ENCODE measurements at regions not wholly inside any gene's neighbourhood (a gene's known extent, or its start where the extent isn't known, plus 50 kb on each side); places are given as distances from the start of the nearest gene placed in this dataset.

DNA sequence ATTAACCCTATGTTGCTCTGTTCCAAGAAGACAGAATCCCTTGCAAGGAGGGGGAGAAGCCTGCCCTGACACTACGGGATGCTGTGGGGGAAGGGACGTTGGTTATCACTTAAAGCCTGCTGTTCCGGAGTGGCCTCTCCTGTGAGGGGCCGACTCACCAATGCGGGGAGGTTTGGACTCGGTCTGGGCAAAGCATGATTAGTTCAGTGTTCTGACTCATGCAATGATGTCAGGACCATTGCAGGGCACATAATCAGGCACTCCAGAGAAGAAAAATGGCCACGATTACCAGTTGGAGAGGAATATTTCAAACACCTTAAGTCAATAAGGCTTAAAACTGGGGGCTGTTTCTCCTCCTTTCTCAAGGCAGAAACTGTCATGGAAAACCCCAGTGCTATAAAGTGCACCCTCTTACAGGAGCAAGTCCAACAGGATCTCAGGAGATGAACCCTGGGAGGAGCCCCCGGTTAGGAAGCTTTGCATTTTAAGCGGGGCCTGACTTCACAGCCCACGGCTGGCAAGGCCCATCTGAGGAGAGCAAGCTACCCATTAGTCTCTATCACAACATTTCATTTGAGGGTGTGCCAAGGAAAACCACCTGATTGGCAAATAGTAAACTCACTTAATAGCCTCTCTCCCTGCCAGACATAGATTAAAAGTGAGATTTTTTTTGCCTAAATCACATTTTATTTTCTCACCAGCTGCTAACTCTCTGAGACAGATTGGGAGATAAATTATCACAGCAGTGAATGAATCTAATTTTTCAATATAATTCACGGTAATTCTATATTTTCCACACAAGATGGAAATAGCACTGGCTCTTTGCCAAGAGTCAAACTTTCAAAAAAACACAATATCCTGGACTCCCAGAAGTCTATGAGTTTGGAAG is 202.5 kb downstream of the C1orf94 start:
- Histone ChIP-seq H3K4me1 (no peaks in the 10 kb centered on the region), H3K36me3 (no peaks in the 10 kb centered on the region), H3K9me3 (no peaks in the 10 kb centered on the region), H3K27me3 (no peaks in the 10 kb centered on the region), H3K4me2 (no peak overlapping the region), H3K4me3 (no peak overlapping the region), H4K20me1 (no peaks in the 10 kb centered on the region), H3K9ac (no peak overlapping the region), H3K27ac (no peak overlapping the region)
- no peak for TF ChIP-seq Cebpa-rat (IDR thresholded peaks at IDR 0.05)

GRCh38 chr1:34379911-34380310 is 203.2 kb downstream of the C1orf94 start:
- Histone ChIP-seq H3K4me1 (peaks cover 5% of the 10 kb centered on the region; the same call in 1 of the 2 replicates), H4K20me1 (no peaks in the 10 kb centered on the region), H3K27me3 (no peaks in the 10 kb centered on the region), H3K9me3 (no peaks in the 10 kb centered on the region), H3K36me3 (no peaks in the 10 kb centered on the region), H3K27ac (no peak overlapping the region), H3K4me3 (no peak overlapping the region), H3K9ac (no peak overlapping the region), H3K4me2 (no peak overlapping the region)
- TF ChIP-seq Cebpa-rat (IDR thresholded peaks at IDR 0.05) = no peak

- no peak for TF ChIP-seq Cebpa-rat (IDR thresholded peaks at IDR 0.05)
- Histone ChIP-seq H3K9me3 (no peaks in the 10 kb centered on the region), H3K27ac (no peak overlapping the region), H3K4me1 (peaks cover 5% of the 10 kb centered on the region; the same call in 1 of the 2 replicates), H3K9ac (no peak overlapping the region), H4K20me1 (no peaks in the 10 kb centered on the region), H3K4me2 (no peak overlapping the region), H3K36me3 (no peaks in the 10 kb centered on the region), H3K4me3 (no peak overlapping the region), H3K27me3 (no peaks in the 10 kb centered on the region)
These were observed 203.9 kb downstream of the C1orf94 start for GRCh38 chr1:34380526-34381124.

- Histone ChIP-seq H3K27ac (no peak overlapping the region), H3K9me3 (peaks cover 9% of the 10 kb centered on the region; the same call in 1 of the 2 replicates), H4K20me1 (no peaks in the 10 kb centered on the region), H3K4me1 (no peaks in the 10 kb centered on the region), H3K4me3 (no peak overlapping the region), H3K4me2 (no peak overlapping the region), H3K27me3 (no peaks in the 10 kb centered on the region), H3K36me3 (no peaks in the 10 kb centered on the region), H3K9ac (no peak overlapping the region)
- TF ChIP-seq Cebpa-rat (IDR thresholded peaks at IDR 0.05) = no peak
These were observed 213.3 kb downstream of the C1orf94 start for GRCh38 chr1:34389974-34390373.

DNA sequence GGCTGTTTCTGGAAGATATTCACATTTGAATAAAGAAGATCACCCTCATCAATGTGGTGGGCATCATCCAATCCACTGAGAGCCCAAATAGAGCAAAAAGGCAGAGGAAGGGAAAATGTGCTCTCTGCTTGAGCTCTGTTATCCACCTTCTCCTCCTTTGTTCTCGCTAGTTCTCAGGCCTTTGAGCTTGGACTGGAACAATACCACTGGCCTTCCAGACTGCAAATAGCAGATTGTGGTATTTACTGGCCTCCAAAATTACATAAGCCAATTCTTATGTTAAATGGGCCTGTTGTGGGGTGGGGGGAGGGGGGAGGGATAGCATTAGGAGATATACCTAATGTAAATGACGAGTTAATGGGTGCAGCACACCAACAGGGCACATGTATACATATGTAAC is 219.3 kb downstream of the C1orf94 start:
- H3K4me3 ChIP-seq = no peak overlapping the region
- no peaks in the 10 kb centered on the region; the same call in 1 of the 2 replicates for H3K9me3 ChIP-seq
- no peaks in the 10 kb centered on the region for H3K36me3 ChIP-seq
- no peaks in the 10 kb centered on the region for H3K4me1 ChIP-seq
- no peaks in the 10 kb centered on the region for H3K27me3 ChIP-seq
- TF ChIP-seq Cebpa-rat (IDR thresholded peaks at IDR 0.05) = no peak
- no peak overlapping the region for H3K9ac ChIP-seq
- H3K27ac ChIP-seq = no peak overlapping the region
- H3K4me2 ChIP-seq = no peak overlapping the region
- H4K20me1 ChIP-seq = no peaks in the 10 kb centered on the region

DNA sequence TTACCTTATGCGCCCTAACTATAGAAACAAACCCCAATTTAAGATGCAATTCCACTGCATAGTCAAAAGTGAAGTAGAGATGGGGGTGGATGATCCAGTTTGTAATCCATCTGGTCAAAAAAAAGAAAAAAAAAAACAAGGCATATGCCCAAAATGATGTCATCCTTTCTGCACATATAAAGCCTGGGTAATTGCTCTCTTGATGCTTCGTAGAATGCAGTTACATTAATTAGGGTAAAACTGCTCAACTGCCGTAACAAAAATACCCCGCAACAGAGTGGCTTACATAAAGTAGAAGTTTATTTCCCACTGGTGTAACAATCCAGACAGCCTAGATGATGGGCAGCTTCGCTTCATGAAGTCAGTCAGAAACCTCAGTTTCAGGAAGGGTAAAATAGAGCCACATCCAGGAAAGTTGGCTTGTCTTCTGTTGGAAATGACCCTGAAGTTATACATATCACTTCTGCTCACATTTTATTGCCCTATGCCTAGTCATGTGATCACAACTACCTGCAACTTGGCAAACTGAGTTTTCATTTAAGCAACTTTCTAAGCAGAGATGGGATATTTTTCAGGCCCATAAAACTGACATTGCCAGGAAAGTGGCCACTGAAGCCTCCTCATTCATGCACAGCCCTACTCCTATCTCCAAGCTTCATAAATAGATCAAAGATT is 221.7 kb downstream of the C1orf94 start:
- Histone ChIP-seq H3K4me2 (no peak overlapping the region), H3K9me3 (no peaks in the 10 kb centered on the region; the same call in 1 of the 2 replicates), H3K9ac (no peak overlapping the region), H3K27me3 (no peaks in the 10 kb centered on the region), H4K20me1 (no peaks in the 10 kb centered on the region), H3K4me1 (no peaks in the 10 kb centered on the region), H3K4me3 (no peak overlapping the region), H3K27ac (no peak overlapping the region), H3K36me3 (no peaks in the 10 kb centered on the region)
- TF ChIP-seq Cebpa-rat (IDR thresholded peaks at IDR 0.05) = no peak

DNA sequence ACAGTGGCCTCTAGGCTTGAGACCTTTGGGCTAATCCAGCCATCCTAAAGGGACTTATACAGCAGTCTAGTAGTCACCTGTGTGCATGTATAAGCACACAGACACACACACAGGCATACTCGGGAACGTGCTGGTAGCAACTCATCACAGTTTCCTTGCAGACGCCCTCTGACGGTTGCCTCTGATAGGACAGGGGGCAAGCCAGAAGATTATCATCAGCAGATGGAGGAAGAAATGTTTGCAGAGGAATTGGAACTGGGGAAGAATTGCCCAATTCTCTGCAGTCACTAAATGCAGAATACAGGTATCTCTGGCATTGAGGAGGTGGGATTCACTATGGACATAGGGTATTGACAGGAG is 222.2 kb downstream of the C1orf94 start:
- Histone ChIP-seq H3K4me2 (no peak overlapping the region), H4K20me1 (no peaks in the 10 kb centered on the region), H3K4me1 (no peaks in the 10 kb centered on the region), H3K27me3 (no peaks in the 10 kb centered on the region), H3K36me3 (no peaks in the 10 kb centered on the region), H3K27ac (no peak overlapping the region), H3K9me3 (no peaks in the 10 kb centered on the region; the same call in 1 of the 2 replicates), H3K9ac (no peak overlapping the region), H3K4me3 (no peak overlapping the region)
- no peak for TF ChIP-seq Cebpa-rat (IDR thresholded peaks at IDR 0.05)

GRCh38 chr1:34400675-34401074 is 224.0 kb downstream of the C1orf94 start:
- TF ChIP-seq Cebpa-rat (IDR thresholded peaks at IDR 0.05) = no peak
- no peak overlapping the region for H3K27ac ChIP-seq
- H3K4me2 ChIP-seq = no peak overlapping the region
- H4K20me1 ChIP-seq = no peaks in the 10 kb centered on the region
- H3K9ac ChIP-seq = no peak overlapping the region
- H3K4me1 ChIP-seq = no peaks in the 10 kb centered on the region
- no peaks in the 10 kb centered on the region for H3K27me3 ChIP-seq
- no peaks in the 10 kb centered on the region for H3K36me3 ChIP-seq
- H3K4me3 ChIP-seq = no peak overlapping the region
- H3K9me3 ChIP-seq = no peaks in the 10 kb centered on the region; the same call in 1 of the 2 replicates

DNA sequence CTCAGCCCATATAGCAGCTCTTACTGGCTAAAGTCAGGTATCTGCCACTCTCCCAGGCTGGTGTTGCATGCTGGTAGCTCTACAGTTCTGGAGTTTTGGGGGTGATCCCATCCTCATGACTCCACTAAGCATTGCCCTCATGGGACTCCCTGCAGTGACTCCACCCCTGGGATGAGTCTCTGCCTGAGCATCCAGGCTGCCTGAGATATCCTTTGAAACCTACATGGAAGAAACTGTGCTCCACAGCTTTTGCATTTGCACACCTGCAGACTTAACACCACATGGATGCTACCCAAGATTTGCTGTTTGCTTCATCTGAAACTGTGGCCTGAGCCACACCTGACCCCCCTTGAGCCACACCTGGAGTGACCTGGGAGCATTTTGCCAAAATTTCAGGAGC is 226.4 kb downstream of the C1orf94 start:
- Histone ChIP-seq H3K27me3 (no peaks in the 10 kb centered on the region), H3K27ac (no peak overlapping the region), H3K4me1 (no peaks in the 10 kb centered on the region), H3K36me3 (no peaks in the 10 kb centered on the region), H4K20me1 (no peaks in the 10 kb centered on the region), H3K4me3 (no peak overlapping the region), H3K9ac (no peak overlapping the region), H3K4me2 (no peak overlapping the region), H3K9me3 (no peaks in the 10 kb centered on the region)
- TF ChIP-seq Cebpa-rat (IDR thresholded peaks at IDR 0.05) = no peak

- no peak overlapping the region for H3K4me2 ChIP-seq
- H3K36me3 ChIP-seq = no peaks in the 10 kb centered on the region
- H3K4me1 ChIP-seq = no peaks in the 10 kb centered on the region
- no peak overlapping the region for H3K27ac ChIP-seq
- no peaks in the 10 kb centered on the region for H4K20me1 ChIP-seq
- no peak overlapping the region for H3K4me3 ChIP-seq
- no peak overlapping the region for H3K9ac ChIP-seq
- no peaks in the 10 kb centered on the region for H3K9me3 ChIP-seq
- no peaks in the 10 kb centered on the region for H3K27me3 ChIP-seq
- TF ChIP-seq Cebpa-rat (IDR thresholded peaks at IDR 0.05) = no peak
These were observed 228.1 kb downstream of the C1orf94 start for GRCh38 chr1:34404804-34405203.
